GF-D8 (cell line): ENCODE measurements at regions not wholly inside any gene's neighbourhood (a gene's known extent, or its start where the extent isn't known, plus 50 kb on each side); places are given as distances from the start of the nearest gene placed in this dataset.

ENCODE experiments used
- DNase-seq: peaks from one replicate; lab custom pipeline; 2025; lab: John Stamatoyannopoulos, UW

DNA sequence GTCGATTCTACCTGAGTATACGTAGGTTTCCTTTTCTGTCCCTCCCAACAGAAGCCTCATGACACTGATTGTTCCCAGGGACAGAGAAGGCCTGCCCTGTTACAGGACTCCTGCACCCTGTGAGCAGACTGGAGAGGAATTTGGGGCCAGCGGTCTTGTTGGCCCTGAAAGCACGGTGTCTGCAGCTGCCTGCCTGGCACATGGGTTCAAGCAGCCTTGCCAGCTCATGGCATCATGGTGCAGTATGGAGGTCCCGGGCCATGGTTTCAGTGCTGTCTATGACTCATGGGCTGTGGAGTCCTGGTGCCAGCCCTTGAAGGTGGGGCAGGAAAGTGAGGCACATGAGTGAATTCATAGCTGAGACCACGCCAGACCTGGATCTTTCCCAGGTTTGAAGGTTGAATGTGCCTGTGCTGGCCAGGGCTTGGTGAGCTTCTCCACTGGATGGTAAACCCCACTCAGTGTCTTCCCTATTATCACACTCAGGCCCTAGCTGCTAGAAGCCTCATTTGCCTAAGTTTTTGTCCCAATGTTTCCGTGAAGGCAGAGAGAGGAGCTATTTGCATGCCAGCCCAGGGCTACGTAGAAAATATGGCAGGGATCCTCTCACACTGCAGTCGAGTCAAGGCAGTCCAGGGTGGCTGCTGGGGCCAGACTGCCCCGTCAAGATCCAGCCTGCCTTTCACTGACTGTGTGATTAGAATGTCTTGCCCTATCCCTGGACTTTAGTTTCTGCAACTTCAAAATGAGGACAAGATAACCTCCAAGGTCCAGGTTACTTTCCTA lies 277.2 kb upstream of the CCL2 start:
- no peak for DNase-seq

DNA sequence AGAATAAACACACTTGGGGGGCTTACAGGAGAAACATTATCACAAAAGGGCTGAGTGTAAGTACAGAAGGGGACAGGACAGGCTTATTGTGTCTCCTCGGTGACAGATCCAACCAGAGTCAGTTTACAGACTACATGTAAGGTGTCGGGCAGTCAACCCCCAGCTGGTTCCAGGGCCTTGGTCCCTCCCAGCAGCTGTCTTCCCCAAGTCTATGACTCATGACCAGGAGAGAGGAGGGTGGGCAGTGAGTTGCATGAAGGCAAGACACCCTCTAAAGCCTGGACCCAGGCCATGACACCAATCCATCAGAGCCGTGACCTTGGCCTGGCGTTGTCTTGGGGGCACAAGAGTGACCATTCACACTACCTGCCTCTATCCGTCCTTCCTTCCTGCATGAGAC lies 276.2 kb upstream of the CCL2 start:
- DNase-seq: no peak

DNA sequence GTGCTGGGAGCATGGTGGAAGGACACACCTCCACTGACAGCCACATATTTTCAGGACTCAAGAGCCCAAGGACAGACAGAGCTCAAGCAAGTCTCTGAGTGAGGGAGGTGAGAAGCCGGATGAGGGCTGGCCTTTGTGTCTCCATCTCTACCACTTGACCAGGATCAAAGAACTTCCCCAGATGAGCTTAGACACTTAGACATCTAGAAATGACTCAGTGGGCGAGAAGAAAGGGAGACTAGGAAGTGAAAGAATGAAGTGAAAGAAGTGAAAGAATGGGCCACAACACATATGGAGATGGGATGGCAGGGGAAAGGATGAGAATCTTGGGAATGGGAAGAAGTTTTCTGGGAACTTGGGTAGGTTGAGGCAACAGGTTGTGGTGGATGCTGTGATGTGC lies 274.9 kb upstream of the CCL2 start:
- no peak for DNase-seq

DNA sequence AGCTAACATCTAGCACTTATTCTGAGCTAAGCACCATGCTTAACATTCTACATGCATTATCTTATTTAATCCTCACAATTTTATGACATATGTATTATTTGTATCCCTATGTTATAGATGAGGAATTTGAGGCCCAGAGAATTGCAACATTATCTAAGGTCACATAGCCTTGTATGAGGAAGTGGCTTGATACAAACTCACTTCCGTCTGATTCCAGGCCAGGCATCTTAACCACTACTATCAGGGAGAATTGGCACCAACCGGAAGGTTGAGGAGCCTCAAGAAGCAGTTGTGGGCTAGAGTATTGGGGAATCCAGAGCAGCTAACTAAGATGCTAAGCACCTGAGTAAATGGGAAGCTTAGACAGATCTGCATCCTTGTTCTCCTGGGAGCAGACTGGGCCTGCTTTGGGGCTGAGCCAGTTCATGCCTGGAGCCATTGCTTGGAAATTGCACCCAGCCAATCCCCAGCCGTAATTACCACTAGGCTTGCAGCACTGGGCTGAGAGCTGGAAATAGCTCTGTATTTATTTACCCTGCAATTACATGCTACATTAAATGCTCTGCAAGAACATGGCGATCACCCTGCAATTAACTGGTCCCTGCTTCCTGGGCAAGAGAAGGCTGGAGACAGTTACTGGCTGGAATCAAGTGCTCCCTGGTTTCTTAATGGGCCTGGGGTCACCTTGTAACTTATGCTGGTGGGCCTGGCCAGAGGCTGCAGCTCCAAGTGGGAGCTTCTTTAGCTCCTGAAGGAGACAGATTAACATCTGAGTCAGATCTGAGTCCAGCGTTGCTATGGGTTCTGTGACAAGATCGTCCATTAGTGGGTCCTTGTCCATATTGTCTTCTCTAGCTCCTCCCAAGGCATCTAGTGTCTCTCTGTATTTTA lies 273.1 kb upstream of the CCL2 start:
- no peak for DNase-seq

DNA sequence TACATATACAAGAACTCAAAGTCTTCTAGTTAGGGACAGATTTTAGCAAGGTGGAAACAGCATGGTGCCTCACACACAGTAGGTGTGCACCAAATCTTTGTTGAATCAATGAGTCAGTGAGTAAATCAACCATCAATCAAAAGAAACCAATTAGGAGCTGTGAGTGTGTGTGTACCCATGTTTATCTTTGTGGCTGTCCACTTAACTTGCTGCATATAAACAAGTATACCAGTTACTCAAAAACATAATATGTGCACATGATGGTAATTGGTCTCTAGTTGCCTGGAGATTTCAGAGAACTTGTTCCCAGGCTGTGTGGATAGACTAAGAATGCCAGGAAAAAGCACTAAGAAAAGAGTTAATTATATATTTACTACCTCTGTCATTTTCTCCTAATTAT lies 272.2 kb upstream of the CCL2 start:
- DNase-seq: no peak

DNA sequence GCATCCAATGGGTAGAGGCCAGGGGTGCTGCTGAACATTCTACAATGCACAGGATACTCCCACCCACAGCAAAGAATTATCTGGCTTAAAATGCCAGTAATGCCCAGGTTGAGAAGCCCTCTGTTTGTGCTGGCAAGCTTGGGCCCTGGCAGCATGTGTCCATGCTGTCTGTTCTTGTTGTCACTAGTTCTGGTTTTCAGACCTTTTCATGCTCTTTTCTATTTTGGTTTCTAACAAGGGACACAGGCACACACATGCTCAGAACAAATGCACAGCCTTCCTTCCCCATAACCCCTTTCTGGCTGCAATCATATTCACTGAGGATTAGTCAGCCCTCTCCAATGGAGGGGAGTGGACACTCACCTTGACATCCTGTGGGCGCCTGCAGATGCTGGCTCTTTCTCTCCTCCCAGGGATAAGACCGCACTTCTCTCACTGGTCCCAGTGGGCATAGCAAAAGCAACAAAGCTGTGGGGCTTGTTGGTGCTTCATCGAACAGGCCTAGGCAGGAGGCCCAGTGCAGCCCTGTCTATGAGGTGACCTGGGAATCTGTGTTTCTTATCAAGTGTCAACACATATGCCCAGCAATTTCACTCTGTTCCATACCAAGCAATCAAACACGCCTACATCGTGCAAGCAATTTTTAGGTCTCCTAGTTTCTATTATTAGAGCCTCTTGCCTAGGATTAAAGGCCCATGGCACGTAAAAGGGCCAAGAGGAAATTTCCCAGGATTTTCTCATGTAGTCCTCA lies 271.1 kb upstream of the CCL2 start:
- DNase-seq: no peak

DNA sequence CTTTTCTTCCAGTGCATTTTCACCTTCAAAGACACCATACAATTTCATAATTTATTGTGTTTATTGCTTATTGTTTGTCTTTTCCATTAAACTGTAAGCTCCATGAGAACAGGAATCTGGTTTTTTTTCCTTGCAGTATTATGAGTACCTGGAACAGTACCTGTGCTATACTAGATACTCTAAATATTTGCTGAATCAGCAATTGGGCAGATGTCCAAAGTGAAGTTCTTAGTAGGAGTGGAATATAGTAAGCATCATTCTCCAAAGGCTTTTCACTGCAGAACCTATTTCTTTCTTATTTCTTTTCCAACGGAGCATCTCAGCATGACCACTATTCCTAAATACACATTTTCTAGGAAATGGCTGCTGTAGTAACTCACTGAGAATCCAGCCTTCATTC lies 269.0 kb upstream of the CCL2 start:
- DNase-seq: no peak

DNA sequence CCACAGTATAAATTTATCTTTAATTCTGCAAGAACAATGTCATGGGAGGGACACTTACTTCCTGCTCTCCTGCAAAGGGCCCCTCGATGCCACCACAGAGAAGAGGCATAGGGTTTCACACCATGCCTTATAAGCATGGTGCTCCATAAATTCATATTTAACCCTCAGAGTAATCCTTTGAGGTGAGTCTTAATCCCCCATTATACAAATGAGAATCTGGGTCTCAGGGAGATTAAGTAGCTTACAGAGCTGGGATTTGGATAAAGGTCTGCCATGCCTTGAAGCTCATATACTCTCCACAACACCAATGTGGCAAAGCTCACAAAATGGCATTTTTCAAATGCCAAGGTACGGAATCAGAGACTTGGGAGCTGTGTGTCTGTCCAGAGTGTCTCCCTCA lies 268.5 kb upstream of the CCL2 start:
- DNase-seq: no peak

DNA sequence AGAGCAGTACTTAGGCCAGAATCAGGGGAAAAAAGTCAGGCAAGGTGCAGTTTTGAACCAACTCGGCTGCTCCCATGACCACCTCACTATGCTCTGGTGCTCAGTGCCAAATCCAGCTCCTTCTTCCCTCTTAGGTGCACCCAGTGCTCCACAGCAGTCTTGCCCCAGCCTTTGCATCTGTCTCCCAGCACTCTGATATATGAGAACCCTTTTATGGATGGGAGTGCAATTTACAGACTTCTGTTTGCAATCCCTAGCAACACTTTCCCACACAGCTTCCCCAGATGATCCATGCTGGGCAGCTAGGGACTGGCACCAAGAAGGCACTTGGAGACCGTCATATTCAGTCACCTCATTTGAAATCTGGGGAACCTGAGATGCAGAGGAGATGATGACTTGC lies 267.9 kb upstream of the CCL2 start:
- no peak for DNase-seq

DNA sequence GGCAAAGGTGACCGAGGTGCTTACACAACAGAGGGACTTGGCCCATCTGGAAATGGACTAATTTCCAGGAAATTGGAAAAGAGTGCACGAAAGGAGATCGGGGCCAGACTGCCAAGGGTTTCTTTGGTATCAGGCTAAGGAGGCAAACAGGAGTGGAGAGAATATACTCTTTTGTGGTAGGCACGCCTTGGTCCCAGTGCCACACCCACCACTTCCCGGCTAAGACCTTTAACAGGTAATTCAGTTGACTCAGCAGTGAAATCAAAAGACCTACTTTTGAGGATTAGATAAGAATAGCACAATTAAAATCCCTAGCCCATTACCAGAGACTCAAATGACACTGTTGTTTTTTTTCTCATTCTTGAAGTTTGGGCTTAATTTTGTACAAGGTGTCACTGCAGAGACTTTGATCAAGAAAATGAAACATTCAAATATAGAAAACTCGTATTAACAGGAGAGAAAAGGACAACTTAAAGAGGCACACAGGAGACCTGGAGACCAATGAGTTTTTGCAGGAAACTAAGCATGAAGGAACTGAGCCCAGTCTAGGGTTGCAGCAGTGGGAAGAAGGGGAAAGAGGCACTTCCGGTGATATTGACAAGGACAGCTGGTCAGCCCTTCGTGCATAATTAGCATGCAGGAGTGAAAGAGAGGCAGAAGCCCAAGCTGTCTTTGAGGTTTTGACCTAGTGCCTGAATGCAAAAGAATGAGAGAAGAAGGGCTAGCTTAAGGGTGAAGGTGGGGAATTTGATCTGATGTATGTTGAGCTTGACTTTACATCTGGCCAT lies 265.5 kb upstream of the CCL2 start:
- DNase-seq: no peak

DNA sequence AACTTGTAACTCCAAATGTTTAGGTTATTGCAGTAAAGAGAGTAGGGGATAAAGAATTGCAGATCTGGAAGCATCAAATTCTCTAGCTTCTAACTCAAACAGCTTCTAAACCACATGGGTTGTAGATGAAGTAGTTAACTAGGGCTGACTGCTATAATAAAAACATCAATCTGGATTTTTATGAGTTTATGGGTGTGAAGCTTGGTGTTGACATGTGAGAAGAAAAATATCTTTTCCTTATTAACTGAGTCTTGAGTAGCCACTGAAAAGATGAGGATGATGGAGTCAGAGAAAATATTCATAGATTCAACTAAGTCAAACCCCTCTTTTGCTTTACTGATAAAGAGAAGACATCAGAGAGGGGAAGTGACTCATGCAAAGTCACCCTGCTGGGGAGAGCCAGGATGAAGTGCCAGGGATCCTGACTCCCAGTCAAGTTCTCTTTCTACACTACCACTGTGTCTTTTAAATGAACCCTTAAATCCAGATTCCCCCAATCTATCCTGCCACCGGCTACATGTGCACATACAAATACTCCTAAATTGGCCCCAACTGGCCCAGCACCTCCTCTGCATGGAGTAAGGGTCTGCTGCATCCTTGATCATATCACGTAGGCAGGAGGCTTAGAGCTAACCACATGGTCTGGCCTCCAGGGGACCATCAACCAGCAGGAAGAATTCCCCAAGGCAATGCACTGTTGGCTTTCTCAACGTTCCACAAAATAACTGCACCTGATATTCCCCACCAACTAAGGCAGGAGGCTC lies 264.0 kb upstream of the CCL2 start:
- no peak for DNase-seq

DNA sequence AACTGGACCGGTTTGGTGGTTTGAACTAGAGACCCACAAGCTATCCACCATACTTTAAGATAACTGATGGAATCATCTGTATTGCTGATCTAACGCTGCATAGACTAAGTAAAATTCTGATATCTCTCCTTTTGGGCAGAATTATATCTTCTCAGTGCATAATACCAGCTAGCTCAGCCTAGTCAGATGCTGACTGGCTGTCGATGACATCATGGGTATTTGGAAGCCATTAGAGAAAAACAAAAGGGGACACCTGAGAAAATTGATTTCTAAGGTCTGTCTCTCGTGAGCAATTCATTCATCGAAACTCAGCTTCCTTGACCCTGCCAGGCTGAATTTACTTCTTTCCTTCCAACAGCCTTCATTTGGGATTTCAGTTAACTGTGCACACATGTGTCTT lies 263.0 kb upstream of the CCL2 start:
- DNase-seq: no peak

DNA sequence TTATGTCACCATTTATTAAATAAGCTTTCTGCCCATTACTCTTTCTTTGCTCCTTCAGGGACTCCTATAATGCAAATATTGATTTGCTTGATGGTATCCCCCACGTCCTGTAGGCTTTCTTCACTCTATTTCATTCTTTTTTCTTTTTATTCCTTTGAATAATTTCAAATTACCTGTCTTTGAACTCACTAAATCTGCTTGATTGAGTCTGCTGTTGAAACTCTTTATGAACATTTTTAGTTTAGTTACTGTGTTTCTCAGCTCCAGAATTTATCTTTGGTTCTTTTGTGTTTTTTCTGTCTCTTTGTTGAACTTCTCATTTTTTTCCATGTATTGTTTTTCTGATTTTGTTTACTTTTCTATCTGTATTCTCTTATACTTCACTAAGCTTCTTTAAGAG lies 254.4 kb upstream of the CCL2 start:
- no peak for DNase-seq

DNA sequence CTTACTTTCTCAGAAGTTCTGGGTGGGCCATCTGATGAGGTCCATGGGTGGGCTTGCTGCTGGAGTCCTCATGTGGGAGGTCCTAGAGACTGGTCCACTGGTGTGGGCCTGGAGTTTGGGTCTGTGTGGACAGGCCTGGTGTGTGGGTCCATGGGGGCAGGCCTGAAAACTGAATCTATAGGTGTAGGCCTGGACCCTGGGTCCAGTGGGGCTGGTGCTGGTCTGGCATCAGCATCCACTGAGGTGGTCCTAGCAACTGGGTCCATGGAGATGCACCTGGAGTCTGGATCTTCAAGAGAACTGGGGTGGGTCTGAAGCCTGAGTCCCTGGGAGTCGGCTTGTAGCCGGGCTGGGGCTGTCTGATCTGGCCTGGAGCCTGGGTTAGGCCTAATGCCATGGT lies 253.8 kb upstream of the CCL2 start:
- no peak for DNase-seq

DNA sequence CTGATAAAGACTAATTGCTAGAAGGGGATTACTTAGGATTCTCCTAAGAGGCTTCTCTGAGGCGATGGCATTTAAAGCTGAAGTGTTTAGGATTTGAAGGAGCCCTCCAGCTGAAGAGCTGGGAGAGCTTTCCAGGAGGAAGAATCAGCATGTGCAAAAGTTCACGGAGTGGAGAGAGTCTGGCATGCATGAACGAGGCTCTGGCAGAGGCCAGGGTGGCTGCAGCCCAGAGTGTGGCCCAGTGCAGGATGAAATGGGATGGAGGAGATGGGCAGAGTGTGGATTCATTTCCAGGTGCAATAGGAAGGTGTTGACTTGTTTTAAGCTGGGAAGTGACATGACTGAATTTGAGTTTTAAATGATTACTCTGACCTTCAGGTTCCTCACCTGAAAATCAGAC lies 249.0 kb upstream of the CCL2 start:
- DNase-seq: no peak

DNA sequence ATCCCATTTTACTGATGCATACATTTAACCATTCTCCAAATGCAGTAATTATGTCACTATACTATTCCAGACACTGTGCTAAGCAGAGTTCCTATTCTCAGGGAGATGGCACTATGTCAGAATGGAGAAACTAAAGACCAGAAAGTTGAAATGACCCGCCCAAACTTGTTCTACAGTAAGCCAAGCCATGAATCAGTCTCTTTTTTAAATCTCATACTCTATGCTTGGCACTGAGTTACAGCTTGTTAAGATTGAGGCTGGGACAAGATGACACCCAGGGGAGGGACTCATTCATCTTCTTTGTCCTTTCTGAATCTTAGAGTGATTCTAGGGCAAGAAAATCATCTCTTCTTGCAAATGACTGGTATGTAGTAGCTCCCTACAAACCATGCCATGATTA lies 247.0 kb upstream of the CCL2 start:
- no peak for DNase-seq

DNA sequence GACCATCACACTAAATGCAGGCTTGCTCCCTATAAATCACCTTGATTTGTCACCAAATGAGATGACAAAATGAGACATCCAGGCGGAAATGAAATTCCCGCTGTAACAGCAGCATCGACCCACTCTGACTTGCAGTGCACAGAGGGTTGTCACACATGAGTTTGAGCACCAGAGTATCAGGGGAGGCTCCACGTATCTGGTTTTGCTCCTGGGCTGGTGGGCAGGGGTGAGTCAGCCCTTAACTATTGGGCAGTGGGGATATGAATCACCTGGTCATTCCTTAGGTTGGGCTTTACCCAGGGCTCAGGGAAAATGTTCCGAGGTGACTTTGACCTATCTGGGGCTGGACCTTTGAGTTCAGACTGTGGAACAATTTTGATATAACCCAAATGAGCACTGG lies 245.2 kb upstream of the CCL2 start:
- no peak for DNase-seq

DNA sequence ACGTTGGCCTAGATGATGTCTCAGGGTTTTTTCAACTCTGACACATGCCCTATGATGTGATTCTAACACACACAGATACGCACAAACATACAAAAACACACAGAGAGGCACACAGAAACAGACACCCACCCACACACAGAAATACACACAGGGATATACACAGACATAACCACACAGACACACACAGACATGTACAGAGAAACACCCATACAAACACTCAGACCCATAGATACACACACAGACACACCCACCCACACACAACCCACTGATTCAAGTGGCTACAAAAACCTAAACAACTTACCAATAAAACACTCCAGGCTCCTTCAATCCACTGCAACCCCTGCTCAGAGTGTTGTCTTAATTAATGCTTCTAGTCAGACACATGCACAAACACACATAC lies 244.6 kb upstream of the CCL2 start:
- no peak for DNase-seq

DNA sequence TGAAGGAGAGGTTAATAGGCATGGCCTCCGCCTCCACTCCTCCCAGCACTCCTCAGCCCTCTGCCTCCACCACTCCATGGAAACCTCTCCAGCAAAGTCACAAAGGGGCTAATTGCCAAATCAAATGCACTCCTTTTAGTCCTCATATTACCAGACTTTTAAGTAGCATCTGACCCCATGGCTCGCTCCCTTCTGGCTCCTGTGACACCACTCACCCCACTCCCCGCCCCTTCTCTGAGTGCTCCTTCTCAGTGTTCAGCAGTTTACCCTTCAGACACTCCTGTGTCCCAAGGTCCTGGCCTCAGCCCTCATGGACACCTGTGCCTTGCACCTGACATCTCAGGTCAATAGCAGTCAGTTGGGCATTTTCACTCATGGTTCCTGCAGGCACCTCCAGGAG lies 243.5 kb upstream of the CCL2 start:
- no peak for DNase-seq

DNA sequence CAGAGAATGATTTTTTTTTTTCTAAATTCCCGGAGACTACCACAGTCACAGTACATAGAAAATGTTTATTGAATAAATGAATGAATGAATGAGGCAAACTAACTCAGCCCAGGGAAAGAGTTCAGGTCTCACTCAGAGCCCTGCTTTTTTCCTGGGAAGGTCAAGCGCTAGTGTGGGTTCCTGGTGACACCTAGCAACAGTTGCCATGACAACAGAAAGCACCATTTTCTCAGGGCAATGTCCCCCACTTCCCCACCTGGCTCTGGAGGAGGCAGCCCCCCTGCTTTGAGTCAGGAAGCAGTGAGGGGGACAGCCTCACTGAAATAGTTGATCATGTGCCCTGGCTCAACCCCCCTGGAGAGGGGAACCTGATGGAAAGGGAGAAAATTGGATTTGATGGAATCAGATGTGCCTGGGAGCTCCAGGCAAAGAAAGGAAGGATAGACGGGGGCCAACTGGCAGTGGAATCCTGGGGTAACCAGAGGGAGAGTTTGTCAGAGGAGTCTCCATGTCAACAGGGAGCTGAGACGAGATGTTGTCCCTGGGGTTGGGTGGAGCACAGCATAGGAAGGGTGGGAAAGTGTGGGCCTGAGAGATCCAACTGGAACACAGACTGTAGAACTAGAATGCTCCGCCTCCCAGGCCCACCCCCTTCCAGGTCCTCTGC lies 242.2 kb upstream of the CCL2 start:
- DNase-seq: no peak

DNA sequence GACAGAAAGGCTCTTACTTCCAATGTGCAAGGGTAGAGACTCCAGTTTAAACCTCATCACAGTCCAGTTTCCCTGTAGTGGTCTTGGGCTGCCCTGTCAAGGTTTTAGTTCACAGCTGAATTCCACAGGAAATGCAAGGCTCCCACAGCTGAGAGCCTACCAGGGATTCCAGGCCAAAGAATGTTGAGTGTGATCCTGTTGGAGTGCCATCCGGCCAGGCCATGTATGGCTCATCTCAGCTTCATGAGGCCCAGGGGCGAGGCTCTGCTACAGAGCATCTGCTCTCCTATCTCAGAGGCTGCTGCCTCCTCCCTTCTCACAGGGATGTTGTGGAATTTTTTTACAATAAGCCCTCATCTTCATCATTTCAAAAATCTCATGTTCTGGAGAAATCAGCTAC lies 239.8 kb upstream of the CCL2 start:
- no peak for DNase-seq
